ELR (cell line): ENCODE measurements at regions not wholly inside any gene's neighbourhood (a gene's known extent, or its start where the extent isn't known, plus 50 kb on each side); places are given as distances from the start of the nearest gene placed in this dataset.
"Not testable (repeated sequence)": the region's sequence is repeated elsewhere in the genome, so short reads cannot be mapped to it uniquely, and the experiment has no call there.

Source experiments
- DNase-seq: peaks from one replicate; pipeline ENCODE4 v3.0.0-alpha.2; 2015; ENCODE audit warnings: low read depth

- DNase-seq: not testable (repeated sequence)
Measured at GRCh38 chrY:13627323-13627722, 76.4 kb upstream of the TMSB4Y start.

DNA sequence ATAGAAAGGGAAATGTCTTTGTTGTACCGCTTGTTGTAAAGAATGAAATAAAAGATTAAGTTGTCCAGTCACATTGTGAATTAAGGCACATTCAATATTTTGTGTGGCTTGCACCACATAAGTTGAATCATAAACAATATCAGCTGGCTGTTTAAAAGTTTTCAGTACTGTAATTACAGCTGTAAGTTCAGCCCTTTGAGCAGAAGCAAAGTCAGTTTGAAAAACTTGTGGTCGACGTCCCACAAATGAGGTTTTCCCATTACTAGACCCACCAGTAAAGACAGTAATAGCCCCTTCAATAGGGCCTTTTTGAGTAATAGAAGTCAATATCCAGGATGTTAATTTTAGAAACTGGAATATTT, 87.8 kb upstream of the TMSB4Y start:
- DNase-seq: no peak

- DNase-seq: no peak
Measured at GRCh38 chrY:13615301-13615942, 88.3 kb upstream of the TMSB4Y start.

DNA sequence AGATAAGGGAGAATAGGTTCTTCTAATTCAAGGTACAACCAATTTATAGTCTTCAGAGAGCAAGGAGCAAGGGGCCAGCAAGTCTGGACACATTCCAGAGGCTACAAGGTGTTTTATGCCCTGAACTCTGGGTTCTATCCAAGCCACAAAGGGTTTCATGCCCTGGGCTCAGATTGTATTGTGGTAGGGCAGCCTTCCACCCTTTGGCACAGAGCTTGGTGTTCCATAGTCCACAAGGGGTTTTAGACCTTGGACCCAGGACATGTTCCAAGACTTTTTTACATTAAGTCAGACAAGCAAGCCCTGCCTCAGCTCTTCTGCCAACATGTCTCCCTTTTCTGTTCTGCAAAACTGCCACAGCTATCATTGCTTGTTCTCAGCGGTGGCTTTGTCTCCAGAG, 90.8 kb upstream of the TMSB4Y start:
- DNase-seq: no peak

DNA sequence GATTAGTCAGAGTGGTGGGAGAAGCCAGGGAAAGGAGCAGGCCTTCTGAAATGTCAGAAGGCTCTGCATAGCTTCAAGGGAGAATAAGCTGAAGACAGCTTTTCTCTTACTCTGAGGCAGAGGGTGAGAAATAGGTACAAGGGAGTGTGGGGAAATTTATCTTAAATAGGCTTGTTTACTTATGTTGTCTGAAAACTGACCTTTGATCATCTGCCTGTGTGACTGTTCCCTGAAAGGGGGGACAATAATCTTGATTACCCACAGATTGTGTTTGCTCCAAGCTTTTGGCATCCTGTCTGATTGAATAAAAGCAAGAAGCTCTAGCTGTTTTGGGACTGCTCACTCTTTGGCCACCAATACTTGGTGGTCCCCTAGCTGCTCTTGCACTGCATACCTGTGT, 91.7 kb upstream of the TMSB4Y start:
- DNase-seq: no peak

DNA sequence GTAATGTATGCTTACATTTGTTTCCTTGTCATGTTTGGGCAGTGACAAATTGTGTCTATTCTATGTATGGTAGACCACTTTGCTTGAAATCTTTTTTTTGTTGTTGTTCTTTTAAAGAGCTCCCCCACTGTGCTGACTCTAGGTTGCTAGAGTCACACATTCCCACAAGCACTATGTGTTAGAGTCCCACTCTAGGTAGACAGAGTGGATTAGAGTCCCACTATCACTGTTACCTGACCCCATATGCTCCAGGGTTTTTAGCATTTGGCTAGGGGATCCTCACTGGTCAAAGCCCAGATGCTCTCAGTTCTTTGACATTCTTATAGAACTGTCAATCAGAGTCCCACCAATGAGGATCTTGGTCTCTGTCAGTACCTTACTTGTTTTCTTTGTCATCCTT, 111.2 kb upstream of the TMSB4Y start:
- DNase-seq: no peak

- DNase-seq: not testable (repeated sequence)
Measured at GRCh38 chrY:13570931-13571330, 91.1 kb upstream of the UTY start.

DNA sequence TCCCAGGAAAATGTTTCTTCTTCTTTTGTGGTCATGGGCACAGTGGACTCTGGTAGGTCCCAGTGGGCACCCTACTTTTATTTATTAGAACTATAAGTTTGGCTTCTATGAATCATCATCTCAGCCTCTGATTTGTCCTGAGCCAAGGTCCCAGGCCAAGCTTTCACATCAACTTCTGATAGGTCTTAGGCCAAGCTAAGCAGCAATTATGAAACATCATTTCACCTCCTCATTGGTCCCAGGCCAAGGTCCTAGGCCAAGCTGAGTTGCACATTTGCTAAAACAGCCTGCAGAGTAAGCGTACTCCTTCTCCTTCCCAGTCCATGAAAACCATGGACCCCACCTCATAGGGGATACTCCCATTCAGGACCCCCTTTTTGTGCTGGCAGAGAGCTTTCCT, 87.4 kb upstream of the UTY start:
- no peak for DNase-seq

DNA sequence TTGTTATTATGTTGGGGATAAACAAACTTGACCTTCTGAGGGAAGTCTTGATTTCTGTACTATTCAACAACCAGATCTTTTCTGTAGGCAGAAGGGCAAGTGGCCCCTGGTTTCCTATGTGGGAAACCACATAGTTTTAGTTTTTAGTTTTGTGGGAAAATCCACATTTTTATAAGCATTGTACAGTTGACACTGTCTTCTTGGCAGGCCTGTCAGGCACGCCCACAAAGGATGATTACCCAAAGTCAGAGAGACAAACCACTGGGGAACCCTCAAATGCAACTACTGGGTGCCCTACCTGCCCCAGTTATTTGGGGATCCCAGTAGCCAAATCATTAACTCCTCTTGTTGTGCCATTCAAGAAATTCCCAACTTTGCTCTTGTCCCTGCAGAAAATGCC, 75.1 kb upstream of the UTY start:
- no peak for DNase-seq

- DNase-seq: peak; percentile 4
Measured at GRCh38 chrY:13552393-13553116, 72.7 kb upstream of the UTY start.

GRCh38 chrY:13551246-13551645, 71.4 kb upstream of the UTY start:
- DNase-seq: no peak

DNA sequence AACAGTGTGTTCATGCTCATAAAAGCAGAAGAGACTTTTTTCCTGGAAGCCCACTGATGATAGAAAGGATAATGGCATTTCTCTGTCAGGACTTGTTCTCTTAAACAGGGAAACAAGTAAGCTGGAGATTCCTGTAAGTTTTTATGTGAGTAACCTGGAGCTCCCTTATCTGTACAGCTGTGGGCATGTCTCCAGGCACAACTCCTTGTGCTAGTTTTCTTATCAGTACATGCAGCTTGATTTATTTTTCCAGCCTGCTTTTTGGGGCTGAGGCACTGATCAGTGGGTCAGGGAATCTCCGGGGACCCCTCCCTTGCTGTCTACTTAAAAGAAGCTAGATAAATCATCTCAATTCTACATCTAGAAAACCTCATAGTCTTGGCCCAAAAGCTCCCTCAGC, 64.7 kb upstream of the UTY start:
- DNase-seq: no peak

DNA sequence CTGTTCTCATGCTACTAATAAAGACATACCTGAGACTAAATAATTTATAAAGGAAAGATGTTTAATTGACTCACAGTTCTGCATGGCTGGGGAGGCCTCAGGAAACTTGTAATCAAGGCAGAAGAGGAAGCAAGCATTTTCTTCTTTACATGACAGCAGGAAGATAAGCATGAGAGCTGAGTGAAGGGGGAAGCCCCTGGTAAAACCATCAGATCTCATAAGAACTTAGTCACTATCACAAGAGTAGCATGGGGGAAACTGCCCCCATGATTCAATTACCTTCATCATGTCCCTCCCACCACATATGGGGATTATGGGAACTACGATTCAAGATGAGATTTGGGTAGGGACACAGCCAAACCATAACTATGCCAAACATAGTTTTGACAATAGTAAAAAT, 58.1 kb upstream of the UTY start:
- no peak for DNase-seq
